NT2/D1 (cell line): ENCODE measurements at regions not wholly inside any gene's neighbourhood (a gene's known extent, or its start where the extent isn't known, plus 50 kb on each side); places are given as distances from the start of the nearest gene placed in this dataset.

Source experiments
- SUZ12 ChIP-seq: IDR thresholded peaks from 2 replicates; pipeline ENCODE4 v1.6.1; 2011; ENCODE audit not compliant: insufficient read length, insufficient read depth; ENCODE audit errors: extremely low read depth
- YY1 ChIP-seq: IDR thresholded peaks from 2 replicates; pipeline ENCODE4 v1.6.1; 2011; ENCODE audit not compliant: insufficient read length, insufficient read depth
- ZNF274 ChIP-seq: IDR thresholded peaks from 2 replicates; pipeline ENCODE4 v1.6.1; 2011; ENCODE audit warnings: mild to moderate bottlenecking, low read depth, low read length

DNA sequence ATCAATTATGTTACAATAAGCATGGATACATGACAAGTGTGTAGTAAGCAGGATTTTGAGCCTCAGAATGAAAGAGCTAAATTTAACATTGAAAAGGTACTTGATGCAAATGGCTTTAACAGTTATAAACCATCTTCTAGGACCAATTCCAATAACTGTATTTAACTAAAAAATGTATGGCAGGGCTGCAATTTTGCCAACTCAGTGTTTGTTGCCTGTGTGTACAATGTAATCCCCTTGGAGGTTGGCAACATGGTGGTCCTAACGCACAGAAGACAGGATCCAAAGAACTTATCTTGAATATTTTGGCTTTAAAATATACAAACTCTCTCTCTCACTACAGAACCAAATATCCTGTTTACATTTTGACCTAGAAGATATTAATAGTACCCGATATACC, 2314.1 kb downstream of the LRRC4C start:
- no peak for TF ChIP-seq ZNF274
- TF ChIP-seq SUZ12 = no peak
- no peak for TF ChIP-seq YY1
